H1 (cell line): ENCODE measurements at regions not wholly inside any gene's neighbourhood (a gene's known extent, or its start where the extent isn't known, plus 50 kb on each side); places are given as distances from the start of the nearest gene placed in this dataset.

Experiments used
- CTCF ChIA-PET: fragments of 300-600 bp; sonication (Branson Sonifier 250); formaldehyde crosslinking; loops from one replicate; lab custom pipeline; 2021; ENCODE audit not compliant: partially characterized antibody; lab: Charles Lee
- POLR2A ChIA-PET: fragments of 300-600 bp; sonication (Branson Sonifier 250); formaldehyde crosslinking; loops from one replicate; lab custom pipeline; 2021; ENCODE audit warnings: inconsistent platforms; ENCODE audit not compliant: partially characterized antibody; lab: Charles Lee
- DNase-seq, 2 experiments: peaks; one replicate each; pipeline versions ENCODE4 v3.0.0 to v3.0.0-alpha.2; 2010 to 2022; ENCODE audit warnings: low spot score in 2 of 2, low read depth in 1 of 2, mixed read lengths in 1 of 2
- FAIRE-seq: peaks from 2 replicates; lab custom pipeline; 2011; peaks lifted over from hg19 to GRCh38; lab: Jason Lieb, UNC
- H2AFZ ChIP-seq: 2 replicates; pipeline ENCODE4 v1.8.1; 2012; ENCODE audit warnings: low read length, inconsistent platforms
- H2AK5ac ChIP-seq: 2 replicates; pipeline ENCODE4 v1.6.1; 2013; ENCODE audit warnings: low read depth, low read length
- H2BK120ac ChIP-seq: replicated peaks from 2 replicates; pipeline ENCODE3; 2013; ENCODE audit warnings: low read depth, low read length, inconsistent platforms
- H2BK12ac ChIP-seq: 2 replicates; pipeline ENCODE4 v1.6.1; 2013; ENCODE audit warnings: low read depth, low read length
- H2BK15ac ChIP-seq: 2 replicates; pipeline ENCODE4 v1.6.1; 2013; ENCODE audit warnings: low read length
- H2BK20ac ChIP-seq: 2 replicates; pipeline ENCODE4 v1.6.1; 2013; ENCODE audit warnings: low read length
- H2BK5ac ChIP-seq: 2 replicates; pipeline ENCODE4 v1.6.1; 2013; ENCODE audit warnings: low read depth, low read length
- H3K14ac ChIP-seq: 2 replicates; pipeline ENCODE4 v1.6.1; 2013; ENCODE audit warnings: inconsistent platforms; ENCODE audit not compliant: insufficient read length
- H3K18ac ChIP-seq: 2 replicates; pipeline ENCODE4 v1.6.1; 2013; ENCODE audit warnings: low read length; ENCODE audit errors: extremely low read depth
- H3K23ac ChIP-seq: 2 replicates; pipeline ENCODE4 v1.6.1; 2013; ENCODE audit warnings: inconsistent platforms; ENCODE audit not compliant: insufficient read length
- H3K23me2 ChIP-seq: 2 replicates; pipeline ENCODE4 v1.6.1; 2013; ENCODE audit warnings: low read depth, low read length
- H3K27ac ChIP-seq: 2 replicates; pipeline ENCODE4 v1.6.1; 2011; ENCODE audit warnings: low read depth, low read length, inconsistent platforms
- H3K27me3 ChIP-seq, 4 experiments: replicated peaks in 1 of 4; 1 replicate in 1 of 4; 2 replicates in 3 of 4; pipeline versions ENCODE4 v1.6.1 to v1.8.1; 2011 to 2013; ENCODE audit warnings: low read length in 3 of 4, mild to moderate bottlenecking in 3 of 4, inconsistent platforms in 2 of 4, mixed read lengths in 2 of 4, moderate library complexity in 1 of 4; ENCODE audit not compliant: control insufficient read depth in 3 of 4, insufficient read depth in 3 of 4; ENCODE audit errors: extremely low read depth in 1 of 4
- H3K36me3 ChIP-seq, 4 experiments: 2 replicates each; pipeline versions ENCODE4 v1.6.1 to v1.8.1; 2011 to 2013; ENCODE audit warnings: mild to moderate bottlenecking in 4 of 4, low read length in 3 of 4, moderate library complexity in 2 of 4, control low read depth in 1 of 4, inconsistent platforms in 1 of 4; ENCODE audit not compliant: insufficient read depth in 4 of 4, control insufficient read depth in 2 of 4
- H3K4ac ChIP-seq: replicated peaks from 2 replicates; pipeline ENCODE3; 2013; ENCODE audit warnings: low read length, low read depth, mixed read lengths, inconsistent platforms; ENCODE audit not compliant: insufficient read length
- H3K4me1 ChIP-seq, 4 experiments: replicated peaks in 1 of 4; 1 replicate in 1 of 4; 2 replicates in 3 of 4; pipeline versions ENCODE4 v1.6.1 to v1.8.1; 2011 to 2013; ENCODE audit warnings: low read length in 3 of 4, inconsistent platforms in 2 of 4, mixed read lengths in 1 of 4; ENCODE audit not compliant: insufficient read depth in 4 of 4, control insufficient read depth in 3 of 4
- H3K4me2 ChIP-seq, 2 experiments: 2 replicates each; pipeline versions ENCODE4 v1.6.1 to v1.8.1; 2011 to 2013; ENCODE audit warnings: low read depth in 2 of 2, low read length in 2 of 2, control low read depth in 1 of 2, inconsistent platforms in 1 of 2, mild to moderate bottlenecking in 1 of 2; ENCODE audit not compliant: insufficient read depth in 1 of 2
- H3K4me3 ChIP-seq, 4 experiments: fragments of 200-600, 300-600 bp in 1 of 4; sonication (generic), shearing (Covaris generic), sonication (Bioruptor Twin) in 1 of 4; 2 replicates each; pipeline versions ENCODE4 v1.5.1 to v1.8.1; 2011 to 2016; ENCODE audit warnings: low read length in 4 of 4, low read depth in 3 of 4, control low read depth in 2 of 4, inconsistent platforms in 2 of 4, mild to moderate bottlenecking in 2 of 4, mixed read lengths in 1 of 4, moderate library complexity in 1 of 4; ENCODE audit not compliant: insufficient read depth in 2 of 4; ENCODE audit errors: extremely low read depth in 1 of 4
- H3K56ac ChIP-seq: replicated peaks from 2 replicates; pipeline ENCODE3; 2013; ENCODE audit warnings: low read depth, mild to moderate bottlenecking, mixed read lengths, low read length, inconsistent platforms; ENCODE audit not compliant: insufficient read length
- H3K79me1 ChIP-seq: 2 replicates; pipeline ENCODE4 v1.6.1; 2013; ENCODE audit warnings: low read depth, low read length, control low read depth
- H3K79me2 ChIP-seq, 2 experiments: 2 replicates each; pipeline versions ENCODE4 v1.6.1 to v1.8.1; 2012 to 2013; ENCODE audit warnings: low read length in 2 of 2, mild to moderate bottlenecking in 2 of 2, inconsistent platforms in 1 of 2; ENCODE audit not compliant: insufficient read depth in 2 of 2, control insufficient read depth in 1 of 2
- H3K9ac ChIP-seq, 4 experiments: replicated peaks in 1 of 4; 1 replicate in 1 of 4; 2 replicates in 3 of 4; pipeline versions ENCODE4 v1.6.1 to v1.8.1; 2011 to 2013; ENCODE audit warnings: low read depth in 3 of 4, low read length in 3 of 4, control low read depth in 2 of 4, mild to moderate bottlenecking in 2 of 4, moderate library complexity in 2 of 4, inconsistent platforms in 1 of 4; ENCODE audit errors: extremely low read depth in 1 of 4
- H3K9me3 ChIP-seq, 2 experiments: 2 replicates each; pipeline versions ENCODE4 v1.6.1 to v1.8.1; 2012 to 2013; ENCODE audit warnings: mild to moderate bottlenecking in 2 of 2, moderate library complexity in 2 of 2, control low read depth in 1 of 2, inconsistent platforms in 1 of 2, low read depth in 1 of 2, low read length in 1 of 2, mixed read lengths in 1 of 2; ENCODE audit not compliant: insufficient read depth in 2 of 2
- H4K20me1 ChIP-seq, 2 experiments: replicated peaks in 1 of 2; 2 replicates each; pipeline versions ENCODE3 to v1.8.1; 2011 to 2013; ENCODE audit warnings: inconsistent platforms in 2 of 2, low read length in 2 of 2, mild to moderate bottlenecking in 1 of 2; ENCODE audit not compliant: insufficient read depth in 2 of 2, control insufficient read depth in 1 of 2
- H4K5ac ChIP-seq: 2 replicates; pipeline ENCODE4 v1.6.1; 2013; ENCODE audit warnings: low read length, low read depth, mixed read lengths, inconsistent platforms; ENCODE audit not compliant: insufficient read length
- H4K8ac ChIP-seq: 2 replicates; pipeline ENCODE4 v1.8.0; 2013; ENCODE audit warnings: mild to moderate bottlenecking, moderate library complexity, low read length, inconsistent platforms; ENCODE audit not compliant: insufficient read depth; ENCODE audit errors: extremely low read depth
- H4K91ac ChIP-seq: replicated peaks from 2 replicates; pipeline ENCODE3; 2013; ENCODE audit warnings: low read length, mixed read lengths, inconsistent platforms; ENCODE audit not compliant: insufficient read length
- ATF2 ChIP-seq: IDR thresholded peaks from 2 replicates; pipeline ENCODE4 v1.6.1; 2012; ENCODE audit warnings: low read length, inconsistent platforms
- CREB1 ChIP-seq: IDR thresholded peaks from 2 replicates; pipeline ENCODE4 v1.6.1; 2012; ENCODE audit warnings: inconsistent platforms
- TF ChIP-seq, protein P1 (sequence below): IDR thresholded peaks from 2 replicates; pipeline ENCODE4 v1.6.1; 2012; ENCODE audit warnings: inconsistent platforms

DNA sequence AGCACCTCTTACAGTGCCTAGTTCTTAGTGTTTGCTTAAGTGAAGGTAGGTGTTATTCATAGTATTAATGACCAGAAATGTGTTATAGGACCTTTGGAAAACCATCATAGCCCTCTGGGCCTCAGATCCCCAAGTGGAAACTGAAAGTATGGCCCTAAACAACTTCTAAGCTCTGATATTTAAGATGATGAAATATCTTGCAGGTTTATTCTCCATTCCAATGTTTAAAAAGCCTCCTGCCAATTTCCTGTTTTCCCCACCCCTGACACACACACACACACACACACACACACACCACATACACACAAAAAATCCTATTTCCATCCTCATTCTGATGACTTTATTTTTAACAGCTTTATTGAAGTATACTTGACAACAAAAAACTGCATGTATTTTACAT lies 108.2 kb downstream of the DIRAS3 start:
- H3K56ac ChIP-seq = no peak overlapping the region
- TF ChIP-seq ATF2 (no peak), CREB1 (no peak)
- TF ChIP-seq, protein P1, sequence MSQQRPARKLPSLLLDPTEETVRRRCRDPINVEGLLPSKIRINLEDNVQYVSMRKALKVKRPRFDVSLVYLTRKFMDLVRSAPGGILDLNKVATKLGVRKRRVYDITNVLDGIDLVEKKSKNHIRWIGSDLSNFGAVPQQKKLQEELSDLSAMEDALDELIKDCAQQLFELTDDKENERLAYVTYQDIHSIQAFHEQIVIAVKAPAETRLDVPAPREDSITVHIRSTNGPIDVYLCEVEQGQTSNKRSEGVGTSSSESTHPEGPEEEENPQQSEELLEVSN = no peak
- TF ChIP-seq, all 59 proteins: peak for 0
- Histone ChIP-seq H4K20me1 (no peaks in the 10 kb centered on the region), H3K4ac (no peak overlapping the region), H4K5ac (no peak overlapping the region), H4K91ac (no peak overlapping the region), H3K4me1 (no peaks in the 10 kb centered on the region), H3K4me3 (no peak overlapping the region), H3K36me3 (no peaks in the 10 kb centered on the region), H3K27ac (no peak overlapping the region), H4K8ac (no peak overlapping the region), H2BK120ac (no peak overlapping the region), H2BK15ac (no peak overlapping the region), H3K9ac (no peak overlapping the region), H2BK5ac (no peak overlapping the region), H3K23me2 (no peaks in the 10 kb centered on the region; the same call in 1 of the 2 replicates), H3K4me2 (no peak overlapping the region), H2AK5ac (no peak overlapping the region), H3K18ac (no peak overlapping the region), H2BK12ac (no peak overlapping the region), H3K79me1 (no peaks in the 10 kb centered on the region), H3K9me3 (no peaks in the 10 kb centered on the region), H3K23ac (no peak overlapping the region), H2BK20ac (no peak overlapping the region), H2AFZ (no peak overlapping the region), H3K79me2 (no peaks in the 10 kb centered on the region), H3K27me3 (no peaks in the 10 kb centered on the region), H3K14ac (no peak overlapping the region)
- no peak for FAIRE-seq
- ChIA-PET POLR2A (no interaction called here), CTCF (interaction anchor here (0.6 to 1.7 kb wide), 5 partner anchors 9 to 178 kb away, joined by 3 to 12 read pairs (median 6); no protein-coding TSS in a partner anchor)
- no peak for DNase-seq
